K562 (cell line): ENCODE measurements at regions not wholly inside any gene's neighbourhood (a gene's known extent, or its start where the extent isn't known, plus 50 kb on each side); places are given as distances from the start of the nearest gene placed in this dataset.

ENCODE experiments used
- TF ChIP-seq, protein P1 (sequence below): fragments of 450-650 bp; IDR thresholded peaks from 2 replicates; pipeline ENCODE4 v1.6.1; 2016; ENCODE audit warnings: mild to moderate bottlenecking, moderate library complexity

DNA sequence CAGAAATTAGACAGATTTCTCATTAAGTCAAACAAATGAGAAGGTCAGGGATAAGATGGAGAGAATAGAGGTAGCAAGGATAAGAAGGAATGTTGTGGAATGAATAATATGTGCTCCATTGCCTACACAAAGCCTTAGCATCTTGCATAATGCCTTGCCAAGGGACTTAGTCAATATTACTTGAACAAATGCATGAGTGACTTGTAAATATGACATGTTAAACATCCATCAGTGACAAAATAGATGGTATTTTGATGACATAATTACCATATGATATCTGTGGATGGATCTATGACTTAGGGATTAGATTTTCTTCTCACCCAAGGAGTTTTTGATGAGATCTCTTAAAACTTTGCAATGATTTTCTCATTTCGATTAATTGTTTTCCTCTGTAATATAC, 194.1 kb upstream of the RASSF8 start (continued):
- TF ChIP-seq, protein P1, sequence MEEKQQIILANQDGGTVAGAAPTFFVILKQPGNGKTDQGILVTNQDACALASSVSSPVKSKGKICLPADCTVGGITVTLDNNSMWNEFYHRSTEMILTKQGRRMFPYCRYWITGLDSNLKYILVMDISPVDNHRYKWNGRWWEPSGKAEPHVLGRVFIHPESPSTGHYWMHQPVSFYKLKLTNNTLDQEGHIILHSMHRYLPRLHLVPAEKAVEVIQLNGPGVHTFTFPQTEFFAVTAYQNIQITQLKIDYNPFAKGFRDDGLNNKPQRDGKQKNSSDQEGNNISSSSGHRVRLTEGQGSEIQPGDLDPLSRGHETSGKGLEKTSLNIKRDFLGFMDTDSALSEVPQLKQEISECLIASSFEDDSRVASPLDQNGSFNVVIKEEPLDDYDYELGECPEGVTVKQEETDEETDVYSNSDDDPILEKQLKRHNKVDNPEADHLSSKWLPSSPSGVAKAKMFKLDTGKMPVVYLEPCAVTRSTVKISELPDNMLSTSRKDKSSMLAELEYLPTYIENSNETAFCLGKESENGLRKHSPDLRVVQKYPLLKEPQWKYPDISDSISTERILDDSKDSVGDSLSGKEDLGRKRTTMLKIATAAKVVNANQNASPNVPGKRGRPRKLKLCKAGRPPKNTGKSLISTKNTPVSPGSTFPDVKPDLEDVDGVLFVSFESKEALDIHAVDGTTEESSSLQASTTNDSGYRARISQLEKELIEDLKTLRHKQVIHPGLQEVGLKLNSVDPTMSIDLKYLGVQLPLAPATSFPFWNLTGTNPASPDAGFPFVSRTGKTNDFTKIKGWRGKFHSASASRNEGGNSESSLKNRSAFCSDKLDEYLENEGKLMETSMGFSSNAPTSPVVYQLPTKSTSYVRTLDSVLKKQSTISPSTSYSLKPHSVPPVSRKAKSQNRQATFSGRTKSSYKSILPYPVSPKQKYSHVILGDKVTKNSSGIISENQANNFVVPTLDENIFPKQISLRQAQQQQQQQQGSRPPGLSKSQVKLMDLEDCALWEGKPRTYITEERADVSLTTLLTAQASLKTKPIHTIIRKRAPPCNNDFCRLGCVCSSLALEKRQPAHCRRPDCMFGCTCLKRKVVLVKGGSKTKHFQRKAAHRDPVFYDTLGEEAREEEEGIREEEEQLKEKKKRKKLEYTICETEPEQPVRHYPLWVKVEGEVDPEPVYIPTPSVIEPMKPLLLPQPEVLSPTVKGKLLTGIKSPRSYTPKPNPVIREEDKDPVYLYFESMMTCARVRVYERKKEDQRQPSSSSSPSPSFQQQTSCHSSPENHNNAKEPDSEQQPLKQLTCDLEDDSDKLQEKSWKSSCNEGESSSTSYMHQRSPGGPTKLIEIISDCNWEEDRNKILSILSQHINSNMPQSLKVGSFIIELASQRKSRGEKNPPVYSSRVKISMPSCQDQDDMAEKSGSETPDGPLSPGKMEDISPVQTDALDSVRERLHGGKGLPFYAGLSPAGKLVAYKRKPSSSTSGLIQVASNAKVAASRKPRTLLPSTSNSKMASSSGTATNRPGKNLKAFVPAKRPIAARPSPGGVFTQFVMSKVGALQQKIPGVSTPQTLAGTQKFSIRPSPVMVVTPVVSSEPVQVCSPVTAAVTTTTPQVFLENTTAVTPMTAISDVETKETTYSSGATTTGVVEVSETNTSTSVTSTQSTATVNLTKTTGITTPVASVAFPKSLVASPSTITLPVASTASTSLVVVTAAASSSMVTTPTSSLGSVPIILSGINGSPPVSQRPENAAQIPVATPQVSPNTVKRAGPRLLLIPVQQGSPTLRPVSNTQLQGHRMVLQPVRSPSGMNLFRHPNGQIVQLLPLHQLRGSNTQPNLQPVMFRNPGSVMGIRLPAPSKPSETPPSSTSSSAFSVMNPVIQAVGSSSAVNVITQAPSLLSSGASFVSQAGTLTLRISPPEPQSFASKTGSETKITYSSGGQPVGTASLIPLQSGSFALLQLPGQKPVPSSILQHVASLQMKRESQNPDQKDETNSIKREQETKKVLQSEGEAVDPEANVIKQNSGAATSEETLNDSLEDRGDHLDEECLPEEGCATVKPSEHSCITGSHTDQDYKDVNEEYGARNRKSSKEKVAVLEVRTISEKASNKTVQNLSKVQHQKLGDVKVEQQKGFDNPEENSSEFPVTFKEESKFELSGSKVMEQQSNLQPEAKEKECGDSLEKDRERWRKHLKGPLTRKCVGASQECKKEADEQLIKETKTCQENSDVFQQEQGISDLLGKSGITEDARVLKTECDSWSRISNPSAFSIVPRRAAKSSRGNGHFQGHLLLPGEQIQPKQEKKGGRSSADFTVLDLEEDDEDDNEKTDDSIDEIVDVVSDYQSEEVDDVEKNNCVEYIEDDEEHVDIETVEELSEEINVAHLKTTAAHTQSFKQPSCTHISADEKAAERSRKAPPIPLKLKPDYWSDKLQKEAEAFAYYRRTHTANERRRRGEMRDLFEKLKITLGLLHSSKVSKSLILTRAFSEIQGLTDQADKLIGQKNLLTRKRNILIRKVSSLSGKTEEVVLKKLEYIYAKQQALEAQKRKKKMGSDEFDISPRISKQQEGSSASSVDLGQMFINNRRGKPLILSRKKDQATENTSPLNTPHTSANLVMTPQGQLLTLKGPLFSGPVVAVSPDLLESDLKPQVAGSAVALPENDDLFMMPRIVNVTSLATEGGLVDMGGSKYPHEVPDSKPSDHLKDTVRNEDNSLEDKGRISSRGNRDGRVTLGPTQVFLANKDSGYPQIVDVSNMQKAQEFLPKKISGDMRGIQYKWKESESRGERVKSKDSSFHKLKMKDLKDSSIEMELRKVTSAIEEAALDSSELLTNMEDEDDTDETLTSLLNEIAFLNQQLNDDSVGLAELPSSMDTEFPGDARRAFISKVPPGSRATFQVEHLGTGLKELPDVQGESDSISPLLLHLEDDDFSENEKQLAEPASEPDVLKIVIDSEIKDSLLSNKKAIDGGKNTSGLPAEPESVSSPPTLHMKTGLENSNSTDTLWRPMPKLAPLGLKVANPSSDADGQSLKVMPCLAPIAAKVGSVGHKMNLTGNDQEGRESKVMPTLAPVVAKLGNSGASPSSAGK: no peak
